ENCODE measurements at regions not wholly inside any gene's neighbourhood (a gene's known extent, or its start where the extent isn't known, plus 50 kb on each side); places are given as distances from the start of the nearest gene placed in this dataset.

DNA sequence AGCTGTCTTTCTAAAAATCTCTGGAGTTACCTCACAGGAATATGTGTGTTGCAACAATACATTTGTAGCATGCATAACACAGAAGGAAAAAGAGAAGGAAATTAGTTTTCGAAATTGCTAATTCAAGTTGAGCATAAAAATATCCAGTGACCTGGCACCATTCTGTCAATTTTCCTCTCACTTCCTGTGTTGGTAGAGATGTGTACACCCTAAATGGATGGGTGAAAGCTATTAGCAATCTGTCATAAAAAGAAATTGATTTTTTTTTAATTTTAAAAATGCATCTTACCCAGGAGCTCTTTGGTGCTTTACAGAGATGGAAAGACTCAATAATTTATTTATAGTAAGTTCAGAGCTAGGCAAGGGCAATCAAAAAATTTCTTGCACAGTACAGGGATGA is 333.3 kb upstream of the TMEM229A start (continued):
- TF ChIP-seq HDAC6 (IDR thresholded peaks at IDR 0.05; ENCODE audit: low read depth, low read length) (no peak), TCF12 (IDR thresholded peaks at IDR 0.05; ENCODE audit: low read depth, low read length) (no peak), ZNF274 (IDR thresholded peaks at IDR 0.05; ENCODE audit: borderline replicate concordance, extremely low read depth, low read length) (no peak), NANOG (IDR thresholded peaks at IDR 0.05; ENCODE audit: insufficient read depth, low read depth, low read length, poor library complexity, severe bottlenecking) (no peak), SAP30 (IDR thresholded peaks at IDR 0.05; ENCODE audit: insufficient read depth, insufficient replicate concordance, low read length) (no peak), FOSL1 (IDR thresholded peaks at IDR 0.05; ENCODE audit: insufficient read depth, low read depth, low read length) (no peak), KDM1A (IDR thresholded peaks at IDR 0.05; ENCODE audit: borderline replicate concordance, low read length) (no peak)
